ENCODE measurements at regions not wholly inside any gene's neighbourhood (a gene's known extent, or its start where the extent isn't known, plus 50 kb on each side); places are given as distances from the start of the nearest gene placed in this dataset.

DNA sequence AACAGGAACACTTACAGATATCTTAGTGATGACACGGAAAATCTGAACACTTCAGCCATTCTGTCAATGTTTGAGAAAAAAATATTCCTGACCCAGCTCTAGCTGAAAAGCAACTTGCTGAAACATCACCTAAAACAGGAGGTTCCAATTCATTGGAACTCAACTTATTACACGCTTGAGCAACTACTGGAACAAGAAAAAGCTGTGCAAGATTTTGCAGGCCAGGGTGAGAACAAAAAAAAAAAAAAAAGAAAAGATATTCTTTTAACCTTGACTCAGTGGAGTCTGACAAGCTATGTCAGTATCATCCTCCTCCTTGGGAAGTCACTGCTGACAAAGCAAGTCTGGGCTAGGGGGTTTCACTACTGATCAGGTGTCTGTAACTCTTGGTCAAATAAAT is 351.0 kb downstream of the SS18 start:
- Histone ChIP-seq H3K27ac (no peak overlapping the region), H3K27me3 (no peaks in the 10 kb centered on the region), H3K4me3 (no peak overlapping the region), H3K4me1 (no peaks in the 10 kb centered on the region), H3K9me3 (no peaks in the 10 kb centered on the region), H3K36me3 (no peaks in the 10 kb centered on the region), H3K9ac (ENCODE audit: low read depth in 2 of 2, low read length in 2 of 2) (no peak overlapping the region)
- intact Hi-C loops (cut with DNase I), result no loop called here
- TF ChIP-seq, protein P1, sequence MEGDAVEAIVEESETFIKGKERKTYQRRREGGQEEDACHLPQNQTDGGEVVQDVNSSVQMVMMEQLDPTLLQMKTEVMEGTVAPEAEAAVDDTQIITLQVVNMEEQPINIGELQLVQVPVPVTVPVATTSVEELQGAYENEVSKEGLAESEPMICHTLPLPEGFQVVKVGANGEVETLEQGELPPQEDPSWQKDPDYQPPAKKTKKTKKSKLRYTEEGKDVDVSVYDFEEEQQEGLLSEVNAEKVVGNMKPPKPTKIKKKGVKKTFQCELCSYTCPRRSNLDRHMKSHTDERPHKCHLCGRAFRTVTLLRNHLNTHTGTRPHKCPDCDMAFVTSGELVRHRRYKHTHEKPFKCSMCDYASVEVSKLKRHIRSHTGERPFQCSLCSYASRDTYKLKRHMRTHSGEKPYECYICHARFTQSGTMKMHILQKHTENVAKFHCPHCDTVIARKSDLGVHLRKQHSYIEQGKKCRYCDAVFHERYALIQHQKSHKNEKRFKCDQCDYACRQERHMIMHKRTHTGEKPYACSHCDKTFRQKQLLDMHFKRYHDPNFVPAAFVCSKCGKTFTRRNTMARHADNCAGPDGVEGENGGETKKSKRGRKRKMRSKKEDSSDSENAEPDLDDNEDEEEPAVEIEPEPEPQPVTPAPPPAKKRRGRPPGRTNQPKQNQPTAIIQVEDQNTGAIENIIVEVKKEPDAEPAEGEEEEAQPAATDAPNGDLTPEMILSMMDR (IDR thresholded peaks at IDR 0.05), result no peak
- no peak for DNase-seq

DNA sequence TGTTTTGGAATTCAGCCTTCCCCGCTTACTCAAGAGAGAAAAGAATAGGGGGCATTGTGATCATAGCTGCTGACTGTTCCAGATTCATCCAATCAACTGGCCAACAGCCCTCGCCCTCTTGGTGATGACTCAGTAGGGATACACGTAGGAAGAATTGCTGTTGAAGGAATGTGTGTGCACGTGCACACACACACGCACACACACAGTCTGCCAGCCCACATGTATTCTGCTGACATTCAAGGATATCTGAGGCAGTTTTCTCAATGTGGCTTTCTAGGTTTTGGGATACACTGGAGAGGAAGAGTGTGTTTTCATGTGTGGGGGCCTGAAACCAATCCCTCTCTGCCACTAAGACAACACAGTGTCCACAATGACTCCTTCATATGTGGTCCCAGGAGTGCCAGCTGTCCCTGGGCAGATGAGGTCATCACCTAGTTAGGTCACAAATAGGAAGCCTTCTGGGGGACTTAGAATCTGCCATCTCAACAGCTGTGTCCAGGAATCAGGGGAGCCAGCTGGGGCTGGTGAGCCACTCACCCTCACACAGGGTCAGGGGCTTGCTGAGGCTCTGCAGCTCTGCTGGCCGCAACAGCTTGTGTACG is 352.6 kb downstream of the SS18 start:
- H3K4me1 ChIP-seq, result no peaks in the 10 kb centered on the region
- intact Hi-C loops (cut with DNase I), result no loop called here
- TF ChIP-seq, protein P1 (IDR thresholded peaks at IDR 0.05), result no peak
- H3K36me3 ChIP-seq, result no peaks in the 10 kb centered on the region
- no peak overlapping the region for H3K27ac ChIP-seq
- no peak for DNase-seq
- H3K9ac ChIP-seq (ENCODE audit: low read depth in 2 of 2, low read length in 2 of 2), result no peak overlapping the region
- no peaks in the 10 kb centered on the region for H3K9me3 ChIP-seq
- no peak overlapping the region for H3K4me3 ChIP-seq
- no peaks in the 10 kb centered on the region for H3K27me3 ChIP-seq

DNA sequence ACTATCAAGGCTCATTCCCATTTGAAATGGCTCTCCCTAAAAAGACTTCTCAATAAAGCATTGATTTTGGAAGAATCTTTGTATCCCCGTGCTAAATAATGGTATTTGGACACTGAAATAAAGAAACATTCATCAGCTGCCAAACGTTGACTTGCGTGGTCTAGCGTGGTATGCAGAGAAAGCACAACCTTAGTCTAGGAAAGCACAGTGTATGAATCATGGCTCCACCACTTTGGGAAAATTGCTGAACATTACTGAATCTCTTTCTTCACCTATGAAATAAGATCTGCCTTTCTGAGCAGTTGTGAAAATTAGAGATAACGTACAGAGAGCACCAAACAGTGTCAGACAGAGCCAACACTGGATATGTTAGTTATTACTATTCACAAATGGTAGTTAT is 353.9 kb downstream of the SS18 start:
- H3K4me1 ChIP-seq, result no peaks in the 10 kb centered on the region
- intact Hi-C loops (cut with DNase I), result no loop called here
- no peak overlapping the region for H3K27ac ChIP-seq
- H3K36me3 ChIP-seq, result no peaks in the 10 kb centered on the region
- no peaks in the 10 kb centered on the region for H3K9me3 ChIP-seq
- TF ChIP-seq, protein P1 (IDR thresholded peaks at IDR 0.05), result no peak
- no peak overlapping the region for H3K4me3 ChIP-seq
- no peak for DNase-seq
- no peaks in the 10 kb centered on the region for H3K27me3 ChIP-seq
- no peak overlapping the region for H3K9ac ChIP-seq (ENCODE audit: low read depth in 2 of 2, low read length in 2 of 2)

DNA sequence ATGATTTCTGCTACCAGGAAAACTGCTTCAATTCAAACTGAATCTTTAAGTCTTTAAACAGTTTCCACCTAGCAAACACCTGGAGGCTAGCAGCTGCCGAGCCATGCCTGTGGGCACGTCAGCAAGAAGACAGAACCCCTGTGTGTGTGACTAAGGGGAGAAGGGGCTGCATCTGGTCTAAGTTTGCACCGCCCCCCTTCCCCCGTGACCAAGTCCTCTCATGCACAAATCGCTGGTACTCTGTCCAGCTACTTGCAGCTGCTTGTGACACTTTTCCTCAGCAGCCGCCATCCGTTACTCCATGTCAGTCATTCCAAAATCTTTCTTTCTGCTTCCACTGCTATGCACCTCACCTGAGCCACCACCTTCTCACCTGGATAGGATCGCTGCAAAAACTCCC is 355.0 kb downstream of the SS18 start:
- Histone ChIP-seq H3K27ac (no peak overlapping the region), H3K27me3 (no peaks in the 10 kb centered on the region), H3K9me3 (no peaks in the 10 kb centered on the region), H3K4me3 (no peak overlapping the region), H3K36me3 (no peaks in the 10 kb centered on the region), H3K9ac (ENCODE audit: low read depth in 2 of 2, low read length in 2 of 2) (no peak overlapping the region), H3K4me1 (no peaks in the 10 kb centered on the region)
- DNase-seq, result no peak
- TF ChIP-seq, protein P1 (IDR thresholded peaks at IDR 0.05), result no peak
- intact Hi-C loops (cut with DNase I), result no loop called here

DNA sequence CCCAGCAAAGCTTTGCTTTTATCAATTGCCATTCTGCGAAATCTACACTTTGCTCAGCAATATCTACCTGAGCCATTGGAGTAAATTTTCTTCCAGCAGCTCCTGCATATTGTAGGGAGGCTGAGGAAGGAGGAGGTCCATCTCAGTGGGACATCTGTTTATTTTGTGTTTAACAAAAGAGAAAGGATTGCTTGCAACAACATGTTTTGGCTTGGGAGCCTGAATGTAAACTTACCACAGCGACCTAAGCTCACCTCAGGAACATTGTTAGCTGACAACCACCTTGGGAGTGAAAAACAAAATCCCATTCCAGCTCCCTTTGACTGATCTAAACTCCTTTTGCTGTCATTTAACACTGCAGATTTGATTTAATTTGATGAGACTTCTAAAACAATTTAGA is 356.1 kb downstream of the SS18 start:
- H3K9me3 ChIP-seq, result no peaks in the 10 kb centered on the region
- no peak overlapping the region for H3K9ac ChIP-seq (ENCODE audit: low read depth in 2 of 2, low read length in 2 of 2)
- no peaks in the 10 kb centered on the region for H3K36me3 ChIP-seq
- no peak overlapping the region for H3K27ac ChIP-seq
- no peak for DNase-seq
- H3K4me3 ChIP-seq, result no peak overlapping the region
- TF ChIP-seq, protein P1 (IDR thresholded peaks at IDR 0.05), result no peak
- no peaks in the 10 kb centered on the region for H3K27me3 ChIP-seq
- intact Hi-C loops (cut with DNase I), result no loop called here
- no peaks in the 10 kb centered on the region for H3K4me1 ChIP-seq

All from colonic mucosa (tissue), 4 donors.